ENCODE measurements at regions not wholly inside any gene's neighbourhood (a gene's known extent, or its start where the extent isn't known, plus 50 kb on each side); places are given as distances from the start of the nearest gene placed in this dataset.

GRCh38 chr2:134163336-134163735 lies 90.5 kb upstream of the MGAT5 start:
- no peak for TF ChIP-seq CTCF (IDR thresholded peaks at IDR 0.05; ENCODE audit: low read depth, low read length, missing control alignments)
- DNase-seq (ENCODE audit: extremely low read depth, low read depth) = no peak
- H3K4me3 ChIP-seq (replicated peaks; ENCODE audit: low read depth, low read length) = no peak overlapping the region

GRCh38 chr2:134164306-134164705 lies 89.6 kb upstream of the MGAT5 start:
- DNase-seq (ENCODE audit: extremely low read depth, low read depth) = no peak
- no peak overlapping the region for H3K4me3 ChIP-seq (replicated peaks; ENCODE audit: low read depth, low read length)
- no peak for TF ChIP-seq CTCF (IDR thresholded peaks at IDR 0.05; ENCODE audit: low read depth, low read length, missing control alignments)

GRCh38 chr2:134167015-134167414 lies 86.9 kb upstream of the MGAT5 start:
- no peak overlapping the region for H3K4me3 ChIP-seq (replicated peaks; ENCODE audit: low read depth, low read length)
- no peak for TF ChIP-seq CTCF (IDR thresholded peaks at IDR 0.05; ENCODE audit: low read depth, low read length, missing control alignments)
- no peak for DNase-seq (ENCODE audit: extremely low read depth, low read depth)

- no peak for TF ChIP-seq CTCF (IDR thresholded peaks at IDR 0.05; ENCODE audit: low read depth, low read length, missing control alignments)
- DNase-seq (ENCODE audit: extremely low read depth, low read depth) = no peak
- H3K4me3 ChIP-seq (replicated peaks; ENCODE audit: low read depth, low read length) = no peak overlapping the region
These were observed 84.1 kb upstream of the MGAT5 start for GRCh38 chr2:134169788-134170187.

- TF ChIP-seq CTCF (IDR thresholded peaks at IDR 0.05; ENCODE audit: low read depth, low read length, missing control alignments) = no peak
- H3K4me3 ChIP-seq (replicated peaks; ENCODE audit: low read depth, low read length) = no peak overlapping the region
- no peak for DNase-seq (ENCODE audit: extremely low read depth, low read depth)
These were observed 83.6 kb upstream of the MGAT5 start for GRCh38 chr2:134170294-134170693.

- no peak overlapping the region for H3K4me3 ChIP-seq (replicated peaks; ENCODE audit: low read depth, low read length)
- no peak for DNase-seq (ENCODE audit: extremely low read depth, low read depth)
- TF ChIP-seq CTCF (IDR thresholded peaks at IDR 0.05; ENCODE audit: low read depth, low read length, missing control alignments) = no peak
These were observed 83.2 kb upstream of the MGAT5 start for GRCh38 chr2:134170700-134171099.

GRCh38 chr2:134173338-134174016 lies 80.4 kb upstream of the MGAT5 start:
- DNase-seq (ENCODE audit: extremely low read depth, low read depth) = no peak
- H3K4me3 ChIP-seq (replicated peaks; ENCODE audit: low read depth, low read length) = no peak overlapping the region
- TF ChIP-seq CTCF (IDR thresholded peaks at IDR 0.05; ENCODE audit: low read depth, low read length, missing control alignments) = no peak

All from HFF-Myc (cell line).